ENCODE measurements at regions not wholly inside any gene's neighbourhood (a gene's known extent, or its start where the extent isn't known, plus 50 kb on each side); places are given as distances from the start of the nearest gene placed in this dataset.
"Not testable (repeated sequence)": the region's sequence is repeated elsewhere in the genome, so short reads cannot be mapped to it uniquely, and the experiment has no call there.

GRCh38 chr13:18238586-18238985 is 943.0 kb downstream of the TUBA3C start:
- not testable (repeated sequence) for DNase-seq

- DNase-seq: no peak
Measured at GRCh38 chr13:18236528-18236815, 945.2 kb downstream of the TUBA3C start.

GRCh38 chr13:18235756-18236527 is 945.7 kb downstream of the TUBA3C start:
- no peak for DNase-seq

GRCh38 chr13:18235172-18235571 is 946.5 kb downstream of the TUBA3C start:
- DNase-seq: no peak

- not testable (repeated sequence) for DNase-seq
Measured at GRCh38 chr13:18234451-18234850, 947.2 kb downstream of the TUBA3C start.

GRCh38 chr13:18233783-18234299 is 947.8 kb downstream of the TUBA3C start:
- no peak for DNase-seq

GRCh38 chr13:18232994-18233782 is 948.4 kb downstream of the TUBA3C start:
- DNase-seq: no peak

- no peak for DNase-seq
Measured at GRCh38 chr13:18232298-18232993, 949.2 kb downstream of the TUBA3C start.

GRCh38 chr13:18224411-18224810 is 957.2 kb downstream of the TUBA3C start:
- DNase-seq: not testable (repeated sequence)

GRCh38 chr13:18214689-18215088 is 966.9 kb downstream of the TUBA3C start:
- not testable (repeated sequence) for DNase-seq

- not testable (repeated sequence) for DNase-seq
Measured at GRCh38 chr13:18213511-18213910, 968.1 kb downstream of the TUBA3C start.

- peak; percentile 5 for DNase-seq
Measured at GRCh38 chr13:18212873-18213272, 968.8 kb downstream of the TUBA3C start.

GRCh38 chr13:18211752-18212560 is 969.7 kb downstream of the TUBA3C start:
- DNase-seq: peak; percentile 28

GRCh38 chr13:18204614-18205178 is 976.9 kb downstream of the TUBA3C start:
- not testable (repeated sequence) for DNase-seq

- DNase-seq: not testable (repeated sequence)
Measured at GRCh38 chr13:18195365-18195678, 986.3 kb downstream of the TUBA3C start.

GRCh38 chr13:18194631-18195364 is 986.8 kb downstream of the TUBA3C start:
- not testable (repeated sequence) for DNase-seq

GRCh38 chr13:18194104-18194503 is 987.5 kb downstream of the TUBA3C start:
- not testable (repeated sequence) for DNase-seq
